GM23338 (cell line): ENCODE measurements at regions not wholly inside any gene's neighbourhood (a gene's known extent, or its start where the extent isn't known, plus 50 kb on each side); places are given as distances from the start of the nearest gene placed in this dataset.

Experiments
- ATAC-seq: fragments of 200-7000 bp; cut with Tn5 transposase; 3 replicates; pipeline ENCODE4 v1.9.1; 2020
- DNase-seq: peaks from one replicate; pipeline ENCODE4 v3.0.0-alpha.2; 2015; ENCODE audit warnings: low spot score
- H2AFZ ChIP-seq: fragments of 200-600 bp; sonication (generic); 2 replicates; pipeline ENCODE4 v1.8.0; 2016; ENCODE audit warnings: antibody characterized with exemption, mild to moderate bottlenecking, moderate library complexity
- H3F3A ChIP-seq: fragments of 200-600 bp; sonication (generic); replicated peaks from 2 replicates; pipeline ENCODE4 v1.8.0; 2017; ENCODE audit warnings: antibody characterized with exemption, mixed run types, low read depth
- H3K27ac ChIP-seq: fragments of 200-600 bp; sonication (generic); 2 replicates; pipeline ENCODE4 v1.6.1; 2016; ENCODE audit warnings: low read depth
- H3K27me3 ChIP-seq: fragments of 200-600 bp; sonication (generic); 2 replicates; pipeline ENCODE4 v1.8.0; 2016; ENCODE audit warnings: mild to moderate bottlenecking, mixed run types, moderate library complexity; ENCODE audit not compliant: insufficient read depth
- H3K36me3 ChIP-seq: fragments of 200-600 bp; sonication (generic); 2 replicates; pipeline ENCODE4 v1.8.0; 2016; ENCODE audit warnings: mild to moderate bottlenecking; ENCODE audit not compliant: insufficient read depth
- H3K4me1 ChIP-seq: fragments of 200-600 bp; sonication (generic); 2 replicates; pipeline ENCODE4 v1.8.0; 2016; ENCODE audit warnings: mild to moderate bottlenecking, moderate library complexity; ENCODE audit not compliant: insufficient read depth
- H3K4me2 ChIP-seq: fragments of 200-600 bp; sonication (generic); 2 replicates; pipeline ENCODE4 v1.7.1; 2017; ENCODE audit warnings: mixed run types
- H3K4me3 ChIP-seq: fragments of 200-600 bp; sonication (generic); 2 replicates; pipeline ENCODE4 v1.6.1; 2016; ENCODE audit warnings: mixed run types
- H3K79me2 ChIP-seq: fragments of 200-600 bp; sonication (generic); replicated peaks from 2 replicates; pipeline ENCODE4 v1.8.0; 2017; ENCODE audit warnings: mild to moderate bottlenecking; ENCODE audit not compliant: insufficient read depth
- H3K9me2 ChIP-seq: fragments of 200-600 bp; sonication (generic); 2 replicates; pipeline ENCODE4 v1.8.0; 2017; ENCODE audit not compliant: insufficient read depth
- H4K20me1 ChIP-seq: fragments of 200-600 bp; sonication (generic); replicated peaks from 2 replicates; pipeline ENCODE4 v1.8.0; 2017; ENCODE audit warnings: mild to moderate bottlenecking; ENCODE audit not compliant: insufficient read depth
- H3K27ac Mint-ChIP-seq: 2 replicates; pipeline ENCODE4 v1.8.0; 2020; ENCODE audit warnings: inconsistent platforms, mild to moderate bottlenecking, moderate library complexity, mixed read lengths
- H3K27me3 Mint-ChIP-seq: 3 replicates; pipeline ENCODE4 v1.8.0; 2022; ENCODE audit warnings: low read depth, mild to moderate bottlenecking, moderate library complexity, mixed read lengths, inconsistent platforms; ENCODE audit not compliant: insufficient read depth, poor library complexity
- H3K36me3 Mint-ChIP-seq: 3 replicates; pipeline ENCODE4 v1.8.0; 2021; ENCODE audit warnings: low read depth, mild to moderate bottlenecking, inconsistent platforms, moderate library complexity, mixed read lengths
- H3K4me1 Mint-ChIP-seq: 3 replicates; pipeline ENCODE4 v1.8.0; 2020; ENCODE audit warnings: mild to moderate bottlenecking, inconsistent platforms, mixed read lengths
- H3K4me3 Mint-ChIP-seq: 3 replicates; pipeline ENCODE4 v1.8.0; 2021; ENCODE audit warnings: moderate library complexity, mild to moderate bottlenecking, inconsistent platforms, mixed read lengths
- H3K9me3 Mint-ChIP-seq: 3 replicates; pipeline ENCODE4 v1.8.0; 2020; ENCODE audit warnings: moderate library complexity, mild to moderate bottlenecking, inconsistent platforms, mixed read lengths
- CREB1 ChIP-seq: fragments of 250-450 bp; sonication (Bioruptor Pico); IDR thresholded peaks from 2 replicates; pipeline ENCODE4 v1.5.0; 2020; ENCODE audit warnings: low read depth, mild to moderate bottlenecking, moderate library complexity
- EZH2 ChIP-seq: fragments of 200-600 bp; sonication (generic); IDR thresholded peaks from one replicate; pipeline ENCODE4 v1.8.0; 2017; ENCODE audit warnings: antibody characterized with exemption, mild to moderate bottlenecking, low read depth; ENCODE audit not compliant: unreplicated experiment
- NANOG ChIP-seq: IDR thresholded peaks from 2 replicates; pipeline ENCODE4 v1.6.1; 2016; ENCODE audit warnings: antibody characterized with exemption, borderline replicate concordance
- POLR2AphosphoS5 ChIP-seq: IDR thresholded peaks from 2 replicates; pipeline ENCODE4 v1.6.1; 2016; ENCODE audit warnings: antibody characterized with exemption, low read depth
- STAT1 ChIP-seq: IDR thresholded peaks from one replicate; pipeline ENCODE4 v1.6.1; 2016; ENCODE audit warnings: antibody characterized with exemption; ENCODE audit not compliant: unreplicated experiment
- TF ChIP-seq, protein P1 (sequence below): fragments of 250-450 bp; sonication (Bioruptor Pico); IDR thresholded peaks from 2 replicates; pipeline ENCODE4 v1.5.0; 2020; ENCODE audit warnings: mild to moderate bottlenecking, moderate library complexity
- TF ChIP-seq, protein P2 (sequence below): IDR thresholded peaks from one replicate; pipeline ENCODE4 v1.6.1; 2018; ENCODE audit warnings: antibody characterized with exemption; ENCODE audit not compliant: unreplicated experiment

DNA sequence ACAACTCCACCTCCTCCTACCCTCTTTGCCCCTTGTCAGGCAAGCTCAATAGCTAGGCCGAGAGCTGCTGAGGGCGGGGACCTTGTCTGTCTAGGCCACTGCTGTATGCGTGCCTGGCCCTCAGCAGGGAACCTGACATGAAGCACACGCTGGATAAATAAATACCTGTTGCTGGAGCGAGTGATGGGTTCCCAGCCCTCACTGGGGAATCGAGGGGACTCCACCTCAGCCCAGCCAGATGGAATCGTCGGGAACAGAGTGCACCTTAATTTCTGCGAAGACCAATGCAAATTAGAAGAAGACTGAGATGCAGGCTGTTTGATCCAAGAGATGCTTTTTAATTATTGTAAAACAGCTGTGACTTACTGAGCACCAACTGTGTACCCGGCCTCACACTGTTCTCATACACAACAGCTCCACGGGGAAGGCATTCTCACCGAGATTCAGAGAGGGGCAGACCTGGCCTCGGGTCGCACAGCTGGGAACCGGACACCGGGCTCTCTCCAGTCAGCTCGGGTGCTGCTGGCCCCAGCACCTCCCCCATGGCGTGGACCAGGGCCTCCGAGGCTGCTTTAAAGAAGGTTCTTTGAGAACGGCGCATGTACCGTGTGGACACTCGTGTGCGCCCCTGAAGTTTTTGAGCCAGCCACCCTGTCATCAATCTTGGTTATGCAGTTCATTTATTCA is 109.7 kb upstream of the IER5L start (continued):
- TF ChIP-seq, protein P1, sequence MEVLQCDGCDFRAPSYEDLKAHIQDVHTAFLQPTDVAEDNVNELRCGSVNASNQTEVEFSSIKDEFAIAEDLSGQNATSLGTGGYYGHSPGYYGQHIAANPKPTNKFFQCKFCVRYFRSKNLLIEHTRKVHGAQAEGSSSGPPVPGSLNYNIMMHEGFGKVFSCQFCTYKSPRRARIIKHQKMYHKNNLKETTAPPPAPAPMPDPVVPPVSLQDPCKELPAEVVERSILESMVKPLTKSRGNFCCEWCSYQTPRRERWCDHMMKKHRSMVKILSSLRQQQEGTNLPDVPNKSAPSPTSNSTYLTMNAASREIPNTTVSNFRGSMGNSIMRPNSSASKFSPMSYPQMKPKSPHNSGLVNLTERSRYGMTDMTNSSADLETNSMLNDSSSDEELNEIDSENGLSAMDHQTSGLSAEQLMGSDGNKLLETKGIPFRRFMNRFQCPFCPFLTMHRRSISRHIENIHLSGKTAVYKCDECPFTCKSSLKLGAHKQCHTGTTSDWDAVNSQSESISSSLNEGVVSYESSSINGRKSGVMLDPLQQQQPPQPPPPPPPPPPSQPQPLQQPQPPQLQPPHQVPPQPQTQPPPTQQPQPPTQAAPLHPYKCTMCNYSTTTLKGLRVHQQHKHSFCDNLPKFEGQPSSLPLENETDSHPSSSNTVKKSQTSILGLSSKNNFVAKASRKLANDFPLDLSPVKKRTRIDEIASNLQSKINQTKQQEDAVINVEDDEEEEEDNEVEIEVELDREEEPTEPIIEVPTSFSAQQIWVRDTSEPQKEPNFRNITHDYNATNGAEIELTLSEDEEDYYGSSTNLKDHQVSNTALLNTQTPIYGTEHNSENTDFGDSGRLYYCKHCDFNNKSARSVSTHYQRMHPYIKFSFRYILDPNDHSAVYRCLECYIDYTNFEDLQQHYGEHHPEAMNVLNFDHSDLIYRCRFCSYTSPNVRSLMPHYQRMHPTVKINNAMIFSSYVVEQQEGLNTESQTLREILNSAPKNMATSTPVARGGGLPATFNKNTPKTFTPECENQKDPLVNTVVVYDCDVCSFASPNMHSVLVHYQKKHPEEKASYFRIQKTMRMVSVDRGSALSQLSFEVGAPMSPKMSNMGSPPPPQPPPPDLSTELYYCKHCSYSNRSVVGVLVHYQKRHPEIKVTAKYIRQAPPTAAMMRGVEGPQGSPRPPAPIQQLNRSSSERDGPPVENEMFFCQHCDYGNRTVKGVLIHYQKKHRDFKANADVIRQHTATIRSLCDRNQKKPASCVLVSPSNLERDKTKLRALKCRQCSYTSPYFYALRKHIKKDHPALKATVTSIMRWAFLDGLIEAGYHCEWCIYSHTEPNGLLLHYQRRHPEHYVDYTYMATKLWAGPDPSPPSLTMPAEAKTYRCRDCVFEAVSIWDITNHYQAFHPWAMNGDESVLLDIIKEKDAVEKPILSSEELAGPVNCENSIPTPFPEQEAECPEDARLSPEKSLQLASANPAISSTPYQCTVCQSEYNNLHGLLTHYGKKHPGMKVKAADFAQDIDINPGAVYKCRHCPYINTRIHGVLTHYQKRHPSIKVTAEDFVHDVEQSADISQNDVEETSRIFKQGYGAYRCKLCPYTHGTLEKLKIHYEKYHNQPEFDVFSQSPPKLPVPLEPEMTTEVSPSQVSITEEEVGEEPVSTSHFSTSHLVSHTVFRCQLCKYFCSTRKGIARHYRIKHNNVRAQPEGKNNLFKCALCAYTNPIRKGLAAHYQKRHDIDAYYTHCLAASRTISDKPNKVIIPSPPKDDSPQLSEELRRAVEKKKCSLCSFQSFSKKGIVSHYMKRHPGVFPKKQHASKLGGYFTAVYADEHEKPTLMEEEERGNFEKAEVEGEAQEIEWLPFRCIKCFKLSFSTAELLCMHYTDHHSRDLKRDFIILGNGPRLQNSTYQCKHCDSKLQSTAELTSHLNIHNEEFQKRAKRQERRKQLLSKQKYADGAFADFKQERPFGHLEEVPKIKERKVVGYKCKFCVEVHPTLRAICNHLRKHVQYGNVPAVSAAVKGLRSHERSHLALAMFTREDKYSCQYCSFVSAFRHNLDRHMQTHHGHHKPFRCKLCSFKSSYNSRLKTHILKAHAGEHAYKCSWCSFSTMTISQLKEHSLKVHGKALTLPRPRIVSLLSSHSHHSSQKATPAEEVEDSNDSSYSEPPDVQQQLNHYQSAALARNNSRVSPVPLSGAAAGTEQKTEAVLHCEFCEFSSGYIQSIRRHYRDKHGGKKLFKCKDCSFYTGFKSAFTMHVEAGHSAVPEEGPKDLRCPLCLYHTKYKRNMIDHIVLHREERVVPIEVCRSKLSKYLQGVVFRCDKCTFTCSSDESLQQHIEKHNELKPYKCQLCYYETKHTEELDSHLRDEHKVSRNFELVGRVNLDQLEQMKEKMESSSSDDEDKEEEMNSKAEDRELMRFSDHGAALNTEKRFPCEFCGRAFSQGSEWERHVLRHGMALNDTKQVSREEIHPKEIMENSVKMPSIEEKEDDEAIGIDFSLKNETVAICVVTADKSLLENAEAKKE (CRISPR knock-in tag) = no peak
- TF ChIP-seq CREB1 (CRISPR knock-in tag) (no peak), POLR2AphosphoS5 (no peak)

DNA sequence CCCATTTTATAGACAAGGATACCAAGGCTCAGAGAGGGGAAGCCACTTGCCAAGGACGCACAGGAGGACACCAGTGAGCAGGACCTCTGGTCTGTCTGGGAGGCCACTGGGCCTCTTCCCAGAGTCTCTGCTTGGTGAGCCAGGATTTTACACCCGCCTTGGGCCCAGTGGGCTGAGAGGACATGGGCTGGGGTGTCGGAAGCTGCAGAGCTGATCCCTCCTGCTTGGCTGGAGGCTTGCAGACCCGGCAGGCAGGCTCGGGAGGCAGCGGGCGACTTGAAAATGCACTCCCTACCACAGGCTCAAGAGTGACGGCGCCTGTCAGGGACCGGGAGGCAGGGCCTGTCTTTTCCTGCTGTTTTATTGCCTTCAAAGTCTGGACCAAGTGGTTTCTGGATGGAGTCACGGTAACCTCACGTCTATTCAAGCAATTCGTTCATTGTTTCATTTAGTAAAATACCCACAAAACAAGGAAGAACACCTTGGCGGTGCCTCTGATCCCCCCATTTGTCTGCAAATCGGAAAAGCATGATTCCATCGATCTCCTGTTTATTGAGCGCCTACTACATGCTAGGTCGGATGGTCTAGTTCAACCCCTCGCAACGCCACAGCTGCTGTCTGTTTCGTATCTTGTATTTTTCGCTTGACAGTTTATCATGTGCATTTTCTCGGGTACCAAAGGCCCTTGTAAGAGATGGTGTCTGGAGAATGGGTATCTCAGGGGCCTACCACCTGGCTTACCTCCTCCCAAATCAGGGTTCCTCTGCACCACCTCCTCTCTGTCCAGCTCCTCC is 108.1 kb upstream of the IER5L start:
- Histone ChIP-seq H3K9me2 (no peaks in the 10 kb centered on the region), H3F3A (no peaks in the 10 kb centered on the region), H3K79me2 (no peaks in the 10 kb centered on the region), H3K4me3 (no peak overlapping the region), H3K4me2 (no peak overlapping the region), H3K27ac (no peak overlapping the region), H3K36me3 (no peaks in the 10 kb centered on the region), H3K4me1 (peaks cover 15% of the 10 kb centered on the region; the same call in 1 of the 2 replicates), H3K27me3 (no peaks in the 10 kb centered on the region), H4K20me1 (no peaks in the 10 kb centered on the region), H2AFZ (no peak overlapping the region)
- H3K36me3 Mint-ChIP-seq = no peaks in the 10 kb centered on the region; the same call in 2 of the 3 replicates
- H3K9me3 Mint-ChIP-seq = no peaks in the 10 kb centered on the region
- peaks cover 36% of the 10 kb centered on the region for H3K4me1 Mint-ChIP-seq
- H3K27me3 Mint-ChIP-seq = peaks cover 4% of the 10 kb centered on the region
- DNase-seq (no peak), ATAC-seq (no peak)
- H3K4me3 Mint-ChIP-seq = no peak overlapping the region
- no peak overlapping the region for H3K27ac Mint-ChIP-seq
- TF ChIP-seq STAT1 (no peak), EZH2 (no peak), CREB1 (CRISPR knock-in tag) (no peak), NANOG (no peak)
- TF ChIP-seq, protein P2, sequence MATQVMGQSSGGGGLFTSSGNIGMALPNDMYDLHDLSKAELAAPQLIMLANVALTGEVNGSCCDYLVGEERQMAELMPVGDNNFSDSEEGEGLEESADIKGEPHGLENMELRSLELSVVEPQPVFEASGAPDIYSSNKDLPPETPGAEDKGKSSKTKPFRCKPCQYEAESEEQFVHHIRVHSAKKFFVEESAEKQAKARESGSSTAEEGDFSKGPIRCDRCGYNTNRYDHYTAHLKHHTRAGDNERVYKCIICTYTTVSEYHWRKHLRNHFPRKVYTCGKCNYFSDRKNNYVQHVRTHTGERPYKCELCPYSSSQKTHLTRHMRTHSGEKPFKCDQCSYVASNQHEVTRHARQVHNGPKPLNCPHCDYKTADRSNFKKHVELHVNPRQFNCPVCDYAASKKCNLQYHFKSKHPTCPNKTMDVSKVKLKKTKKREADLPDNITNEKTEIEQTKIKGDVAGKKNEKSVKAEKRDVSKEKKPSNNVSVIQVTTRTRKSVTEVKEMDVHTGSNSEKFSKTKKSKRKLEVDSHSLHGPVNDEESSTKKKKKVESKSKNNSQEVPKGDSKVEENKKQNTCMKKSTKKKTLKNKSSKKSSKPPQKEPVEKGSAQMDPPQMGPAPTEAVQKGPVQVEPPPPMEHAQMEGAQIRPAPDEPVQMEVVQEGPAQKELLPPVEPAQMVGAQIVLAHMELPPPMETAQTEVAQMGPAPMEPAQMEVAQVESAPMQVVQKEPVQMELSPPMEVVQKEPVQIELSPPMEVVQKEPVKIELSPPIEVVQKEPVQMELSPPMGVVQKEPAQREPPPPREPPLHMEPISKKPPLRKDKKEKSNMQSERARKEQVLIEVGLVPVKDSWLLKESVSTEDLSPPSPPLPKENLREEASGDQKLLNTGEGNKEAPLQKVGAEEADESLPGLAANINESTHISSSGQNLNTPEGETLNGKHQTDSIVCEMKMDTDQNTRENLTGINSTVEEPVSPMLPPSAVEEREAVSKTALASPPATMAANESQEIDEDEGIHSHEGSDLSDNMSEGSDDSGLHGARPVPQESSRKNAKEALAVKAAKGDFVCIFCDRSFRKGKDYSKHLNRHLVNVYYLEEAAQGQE = no peak
